HPDE6-E6E7 (cell line): ENCODE measurements at regions not wholly inside any gene's neighbourhood (a gene's known extent, or its start where the extent isn't known, plus 50 kb on each side); places are given as distances from the start of the nearest gene placed in this dataset.
"Not testable (repeated sequence)": the region's sequence is repeated elsewhere in the genome, so short reads cannot be mapped to it uniquely, and the experiment has no call there.

ENCODE experiments used
- DNase-seq: peaks from one replicate; pipeline ENCODE4 v3.0.0; 2011; ENCODE audit warnings: missing footprints; ENCODE audit errors: extremely low spot score

DNA sequence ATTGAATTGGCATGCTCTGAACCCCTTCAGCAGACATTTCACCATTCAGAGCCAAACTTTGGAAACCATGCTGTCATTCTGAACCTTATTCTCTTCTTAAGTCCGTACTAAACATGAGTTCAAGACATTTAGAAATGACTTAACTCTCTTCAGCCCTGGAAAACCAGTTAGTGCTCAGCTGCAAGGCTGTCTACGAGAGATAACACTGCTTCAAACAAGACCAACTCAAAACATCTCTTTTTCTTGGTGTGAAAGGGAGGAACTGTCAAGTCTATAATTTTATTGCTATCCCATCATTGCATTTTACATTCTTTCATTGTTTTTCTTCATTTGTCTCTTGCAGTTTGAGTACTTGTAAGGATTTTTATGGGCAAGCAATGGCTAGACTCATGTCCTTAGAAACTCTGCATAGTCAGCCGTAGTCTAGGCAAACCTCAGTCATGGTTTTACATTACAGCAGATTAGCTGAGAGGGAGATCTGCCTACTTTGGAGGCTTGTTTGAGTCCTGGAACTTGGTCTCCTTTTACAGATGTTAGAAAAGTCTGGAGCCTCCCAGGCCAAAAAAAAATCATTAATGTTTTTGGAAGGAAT is 120.6 kb upstream of the JADE1 start:
- DNase-seq: no peak

DNA sequence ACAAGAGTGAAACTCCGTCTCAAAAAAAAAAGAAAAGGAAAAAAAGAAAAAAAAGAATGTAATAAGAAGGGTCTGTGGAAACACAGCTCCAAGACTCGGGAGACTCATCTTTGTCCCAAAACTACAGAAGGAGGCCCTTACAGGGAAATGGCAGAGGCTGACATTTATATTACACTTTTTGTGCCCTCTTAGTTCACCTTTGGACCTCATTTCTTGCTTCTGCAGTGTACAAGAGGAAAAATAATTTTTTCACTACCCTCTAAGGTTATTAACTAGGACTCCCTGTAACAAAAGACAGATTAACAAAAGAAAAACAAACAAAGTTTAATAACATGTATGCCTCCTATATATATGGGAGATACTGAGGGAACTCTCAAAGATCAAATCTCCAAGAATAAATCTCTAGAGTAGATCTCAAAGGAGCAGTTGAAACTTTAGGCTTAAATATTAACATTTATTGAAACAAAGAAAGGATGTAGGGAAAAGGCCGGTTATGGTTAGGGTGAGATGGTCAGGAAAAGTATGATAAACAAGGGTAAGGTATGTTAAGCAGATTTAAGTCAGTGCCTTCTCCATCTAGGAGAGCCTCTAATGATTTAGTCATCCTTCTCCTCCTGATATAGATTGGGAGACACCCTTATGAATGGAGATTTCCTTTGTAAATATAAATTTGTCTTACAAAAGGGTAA is 121.3 kb upstream of the JADE1 start:
- DNase-seq: no peak

DNA sequence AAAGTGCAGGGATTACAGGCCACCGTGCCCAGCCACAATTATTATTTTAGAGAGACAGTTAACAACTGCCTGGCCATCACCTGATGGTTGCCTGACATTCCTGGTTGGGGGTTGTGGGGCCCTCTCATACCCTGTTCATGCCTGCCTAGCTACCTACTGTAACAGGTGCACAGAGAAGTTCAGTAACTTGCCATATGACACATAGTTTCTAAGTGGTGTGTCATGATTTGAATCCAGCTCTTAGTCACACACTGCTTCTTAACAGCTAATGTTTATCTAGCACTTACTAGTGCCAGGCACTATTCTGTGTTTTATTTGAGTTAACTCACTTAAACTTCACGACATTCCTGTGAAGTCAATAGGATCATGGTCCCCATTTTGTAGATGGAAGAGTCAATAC is 122.7 kb upstream of the JADE1 start:
- no peak for DNase-seq

DNA sequence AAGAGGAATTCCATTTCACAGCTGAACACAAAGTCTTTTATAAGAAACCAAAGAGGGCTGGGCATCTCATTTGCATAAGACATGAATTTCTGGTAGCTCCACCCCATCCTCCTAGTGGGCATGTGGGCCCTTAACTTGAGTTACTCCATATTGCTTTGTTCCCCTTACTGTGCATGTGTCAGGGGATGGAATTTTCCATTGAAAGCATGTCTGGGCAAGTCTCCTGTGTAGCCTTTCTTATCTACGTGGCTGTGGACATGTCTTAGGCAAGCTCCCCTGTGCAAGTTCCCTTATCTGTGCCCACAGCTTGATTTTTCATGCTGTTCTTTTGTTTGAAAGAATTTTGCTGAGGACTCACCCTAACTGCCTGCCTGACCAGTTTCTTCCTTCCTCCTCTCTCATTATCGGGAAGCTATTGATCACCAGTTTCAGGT is 123.5 kb upstream of the JADE1 start:
- DNase-seq: no peak

DNA sequence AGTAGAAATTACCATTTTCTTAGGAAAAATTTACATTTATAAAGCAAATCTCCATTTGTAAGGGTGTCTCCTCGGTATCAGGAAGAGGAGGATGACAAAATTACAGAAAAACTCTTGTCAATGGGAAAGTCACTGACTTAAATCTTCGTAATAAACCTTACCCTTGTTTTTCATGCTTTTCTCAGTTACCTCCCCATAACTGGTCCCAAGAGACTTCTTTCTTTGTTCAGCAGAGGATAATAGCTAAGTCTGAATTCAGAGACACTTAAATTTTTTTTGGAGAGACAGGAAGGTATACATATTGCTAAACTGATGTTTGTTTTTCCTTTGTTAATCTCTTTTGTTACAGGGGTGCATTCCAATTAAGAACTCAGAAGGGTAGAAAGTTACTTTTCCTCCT is 125.5 kb upstream of the JADE1 start:
- DNase-seq: no peak

DNA sequence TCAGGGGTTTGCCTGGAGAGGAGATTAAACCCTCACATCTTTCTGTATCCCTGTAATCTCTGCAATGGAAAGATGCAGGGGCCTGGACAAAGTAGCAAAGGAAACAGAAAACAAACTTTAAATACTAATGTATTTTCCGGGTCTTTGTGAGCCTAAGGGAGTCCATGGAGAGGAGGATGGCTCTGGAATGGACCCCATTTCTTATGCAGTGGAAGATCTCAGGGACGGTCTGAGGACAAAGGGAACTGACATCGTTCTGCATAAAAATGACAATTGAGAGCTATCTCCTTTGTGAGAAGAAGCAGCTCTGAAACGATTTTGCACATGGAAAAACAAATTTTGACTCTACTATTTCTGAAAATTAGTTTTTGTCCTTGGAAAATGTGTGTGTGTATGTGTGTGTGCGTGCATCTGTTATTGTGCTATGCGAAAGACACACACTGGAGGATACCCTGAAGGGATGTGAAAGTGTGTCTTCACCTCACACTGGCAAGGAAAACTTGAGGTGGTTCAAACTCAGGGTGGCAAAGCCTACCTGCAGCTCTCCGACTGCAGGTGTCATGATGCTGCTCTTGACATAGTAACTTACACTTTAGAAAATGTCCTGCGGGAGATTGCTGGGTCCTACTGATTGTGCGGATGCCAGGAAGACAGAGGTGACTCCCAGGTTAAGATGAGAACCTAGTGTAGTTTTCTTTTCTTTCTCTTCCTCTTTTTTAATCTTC is 126.4 kb upstream of the JADE1 start:
- no peak for DNase-seq

DNA sequence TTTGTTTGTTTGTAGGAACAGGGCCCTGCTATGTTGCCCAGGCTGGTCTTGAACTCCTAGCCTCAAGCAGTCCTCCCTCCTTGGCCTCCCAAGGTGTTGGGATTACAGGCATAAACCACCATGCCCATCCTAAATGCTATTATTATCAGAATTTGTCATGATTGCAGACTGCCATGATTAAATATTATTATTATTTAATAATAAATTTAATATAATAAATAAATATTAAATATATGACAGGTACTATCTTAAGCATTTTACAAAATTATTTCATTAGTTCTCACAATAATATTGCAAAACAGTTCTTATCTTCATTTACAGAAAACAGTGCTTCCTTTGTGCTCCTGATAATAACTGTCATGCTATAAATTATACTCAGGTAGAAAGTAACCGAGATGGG is 133.4 kb upstream of the JADE1 start:
- no peak for DNase-seq

GRCh38 chr4:128675083-128675482 is 134.4 kb upstream of the JADE1 start:
- DNase-seq: no peak

GRCh38 chr4:128673159-128673558 is 136.3 kb upstream of the JADE1 start:
- not testable (repeated sequence) for DNase-seq

DNA sequence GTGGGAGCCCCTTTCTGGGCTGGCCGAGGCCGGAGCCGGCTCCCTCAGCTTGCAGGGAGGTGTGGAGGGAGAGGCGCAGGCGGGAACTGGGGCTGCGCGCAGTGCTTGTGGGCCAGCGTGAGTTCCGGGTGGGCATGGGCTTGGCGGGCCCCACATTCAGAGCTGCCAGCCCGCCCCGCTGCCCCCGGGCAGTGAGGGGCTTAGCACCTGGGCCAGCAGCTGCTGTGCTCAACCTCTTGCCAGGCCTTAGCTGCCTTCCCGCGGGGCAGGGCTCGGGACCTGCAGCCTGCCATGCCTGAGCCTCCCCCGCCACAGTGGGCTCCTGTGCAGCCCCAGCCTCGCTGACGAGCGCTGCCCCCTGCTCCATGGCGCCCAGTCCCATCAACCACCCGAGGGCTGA is 136.9 kb upstream of the JADE1 start:
- DNase-seq: not testable (repeated sequence)

DNA sequence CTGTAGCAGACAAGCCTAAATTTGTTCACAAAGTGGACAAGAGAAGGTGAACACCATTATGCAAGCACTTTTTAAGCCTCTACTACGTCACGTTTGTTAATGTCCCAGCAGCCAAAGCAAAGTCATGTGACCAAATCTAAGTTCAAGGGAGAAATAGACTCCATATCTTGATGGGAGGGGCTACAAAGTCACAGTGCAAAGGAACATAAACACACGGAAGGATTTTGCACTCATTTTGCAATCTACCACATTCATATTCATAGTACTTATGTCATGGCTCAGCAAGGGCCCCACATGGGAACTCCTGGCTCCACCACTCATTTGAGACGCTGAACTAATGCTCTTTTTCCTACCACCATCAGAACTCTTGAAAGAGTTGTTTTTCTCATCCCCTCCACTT is 139.0 kb upstream of the JADE1 start:
- no peak for DNase-seq

DNA sequence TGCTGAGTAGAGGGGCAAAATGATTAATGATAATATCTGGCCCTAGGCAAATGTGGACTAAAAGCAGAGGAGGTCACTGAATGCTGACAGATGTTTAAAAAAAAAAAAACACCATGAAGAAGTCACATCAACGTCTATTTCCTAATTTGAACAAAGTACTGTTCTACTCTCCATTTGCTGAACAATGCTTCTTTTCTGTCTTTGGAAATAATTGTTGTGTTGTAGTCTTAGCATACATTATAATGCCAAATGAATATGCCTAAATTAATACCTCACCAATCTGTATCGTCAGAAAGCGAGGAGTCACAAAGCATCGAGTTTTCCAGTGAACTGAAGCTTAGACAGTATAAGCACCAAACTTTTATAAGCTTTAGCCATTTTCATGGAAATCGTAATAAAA is 140.9 kb upstream of the JADE1 start:
- DNase-seq: no peak

DNA sequence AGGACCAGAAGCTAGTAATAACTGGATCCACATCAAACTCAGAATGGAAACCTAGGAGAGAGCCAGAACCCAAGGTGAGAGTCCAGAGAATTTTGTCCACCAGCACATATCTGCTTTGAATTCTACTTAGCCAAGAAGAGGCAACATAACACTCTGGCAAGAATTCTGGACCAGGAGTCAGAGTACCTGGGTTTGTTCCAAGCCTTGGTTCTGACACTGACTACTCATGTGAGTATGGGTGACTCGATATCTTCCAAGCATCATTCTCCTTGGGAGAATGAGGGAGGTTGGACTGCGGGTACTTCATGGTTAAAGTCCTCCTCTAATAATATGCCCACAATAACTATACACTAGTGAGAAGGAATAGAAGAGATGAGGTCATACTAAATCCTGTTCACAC is 144.0 kb upstream of the JADE1 start:
- no peak for DNase-seq

DNA sequence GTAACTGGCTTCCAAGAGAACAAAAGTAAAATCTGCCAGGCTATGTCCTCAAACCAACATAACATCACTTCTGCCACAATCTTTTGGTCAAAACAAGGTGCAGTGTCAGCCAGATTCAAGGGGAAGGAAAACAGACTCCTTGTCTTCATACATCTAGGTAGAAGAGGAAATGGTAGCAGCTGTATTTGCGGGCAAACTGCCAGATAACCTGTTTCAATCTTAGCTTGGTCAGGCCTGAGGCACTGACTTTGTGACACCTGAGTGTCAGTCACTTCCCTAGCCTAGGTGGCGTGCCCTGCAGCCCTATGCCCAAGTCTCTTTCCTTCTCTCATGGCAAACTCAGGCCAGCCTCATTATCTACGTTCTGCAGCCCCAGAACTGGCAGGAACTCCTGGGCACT is 146.2 kb upstream of the JADE1 start:
- DNase-seq: no peak

DNA sequence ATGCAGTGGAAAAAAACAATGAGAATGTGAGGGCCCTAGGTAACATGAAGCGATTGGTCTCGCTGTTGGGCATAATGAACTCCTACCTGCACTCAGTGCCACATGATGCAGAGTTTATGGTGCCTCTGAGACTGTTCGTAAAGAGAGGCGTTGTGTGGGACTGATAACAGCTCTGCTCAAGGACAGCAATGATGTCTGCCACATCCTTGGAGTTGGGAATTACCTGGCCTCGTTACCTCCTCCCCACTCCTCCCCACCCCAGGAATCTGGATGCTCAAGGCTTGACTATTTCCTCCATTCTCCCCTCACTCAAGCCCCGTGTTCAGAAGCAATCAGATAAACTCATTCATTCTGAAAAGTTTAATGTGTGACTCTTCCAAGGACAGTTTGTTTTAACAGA is 148.0 kb upstream of the JADE1 start:
- DNase-seq: no peak

- DNase-seq: no peak
Observed at GRCh38 chr4:128660361-128661215, 148.9 kb upstream of the JADE1 start.

DNA sequence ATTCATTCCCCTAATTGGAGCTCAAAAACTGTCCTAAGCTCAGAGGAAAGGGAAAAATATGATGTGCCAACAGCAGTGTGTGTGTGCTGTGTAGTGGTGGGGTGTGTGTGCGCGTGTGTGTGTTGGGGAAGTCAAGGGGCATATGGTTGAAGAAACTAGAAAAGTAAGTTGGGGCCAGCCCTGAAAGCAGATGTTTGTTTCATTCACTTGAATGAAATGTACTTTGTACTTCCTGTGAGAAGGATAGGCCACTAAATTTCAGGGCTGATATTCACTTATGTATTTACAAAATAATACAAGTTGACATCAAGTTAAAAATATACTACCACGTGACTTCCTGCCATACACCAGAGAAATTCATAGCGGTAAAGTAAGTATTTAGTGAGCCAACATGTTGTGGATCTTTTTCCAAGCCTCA is 151.3 kb upstream of the JADE1 start:
- no peak for DNase-seq

- no peak for DNase-seq
Observed at GRCh38 chr4:128657638-128658037, 151.9 kb upstream of the JADE1 start.

DNA sequence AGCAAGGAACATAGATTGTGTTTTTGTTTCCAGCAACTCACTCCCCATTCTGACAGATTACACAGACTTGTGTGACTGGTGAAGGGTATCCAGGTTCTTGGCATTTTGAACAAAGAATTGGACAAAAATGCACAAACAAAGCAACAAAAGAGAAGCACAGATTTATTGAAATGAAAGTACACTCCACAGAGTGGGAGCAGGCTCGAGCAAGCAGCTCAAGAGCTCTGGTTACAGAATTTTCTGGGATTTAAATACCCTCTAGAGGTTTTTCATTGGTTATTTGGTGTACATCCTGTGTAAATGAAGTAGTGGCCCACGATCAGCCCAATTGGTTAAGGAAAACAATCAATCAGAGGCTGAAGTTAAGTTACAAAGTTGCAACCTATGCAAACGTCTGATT is 155.0 kb upstream of the JADE1 start:
- no peak for DNase-seq

DNA sequence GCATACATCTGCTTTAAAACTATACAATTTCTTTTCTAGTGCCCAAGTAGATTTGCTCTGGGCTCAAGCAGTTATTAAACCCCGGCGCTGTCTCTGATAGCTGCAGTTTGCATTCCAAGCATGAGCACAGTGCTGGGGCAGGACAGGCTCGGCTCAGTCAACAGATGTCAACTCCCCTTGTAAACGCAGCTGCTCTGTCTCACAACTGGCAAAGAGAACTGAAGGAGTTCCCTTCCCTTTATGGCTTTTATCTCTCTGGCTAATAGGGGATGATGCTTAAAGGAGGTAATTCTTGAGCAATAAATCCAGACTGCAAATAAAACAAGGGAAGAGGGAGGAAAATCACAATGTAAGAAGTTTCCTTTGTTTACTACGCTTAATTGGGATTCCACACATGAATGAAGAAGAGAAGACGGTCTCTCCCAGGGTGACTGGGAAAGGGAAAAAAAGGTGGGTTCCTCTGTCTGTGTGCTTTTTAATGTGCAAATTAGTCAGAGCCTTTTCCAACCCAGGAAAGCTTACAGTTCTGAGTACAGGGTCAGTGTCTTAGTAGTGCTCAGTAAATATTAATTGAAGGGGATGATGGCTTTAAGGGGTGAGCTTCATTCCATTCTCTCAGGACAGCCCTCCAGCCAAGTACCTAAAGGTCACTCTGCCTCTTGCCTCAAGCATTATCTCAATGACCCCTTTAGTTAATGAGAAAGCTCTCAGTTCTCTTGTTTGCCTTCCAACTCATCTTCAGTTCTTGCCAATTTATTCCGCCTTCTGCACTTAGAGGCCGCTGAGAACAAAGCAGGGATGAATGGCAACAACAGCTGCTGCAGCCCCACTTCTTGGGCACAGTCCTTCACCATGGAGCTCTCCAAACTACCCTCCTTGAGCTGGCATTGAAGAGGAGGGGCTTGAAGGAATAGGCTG is 155.7 kb upstream of the JADE1 start:
- no peak for DNase-seq

- no peak for DNase-seq
Observed at GRCh38 chr4:128649575-128650205, 159.8 kb upstream of the JADE1 start.
